K562 (cell line): ENCODE measurements at regions not wholly inside any gene's neighbourhood (a gene's known extent, or its start where the extent isn't known, plus 50 kb on each side); places are given as distances from the start of the nearest gene placed in this dataset.
"Not testable (repeated sequence)": the region's sequence is repeated elsewhere in the genome, so short reads cannot be mapped to it uniquely, and the experiment has no call there.

Source experiments
- ATAC-seq: fragments of 200-7000 bp; cut with Tn5 transposase; 3 replicates; pipeline ENCODE4 v1.9.1; 2020; ENCODE audit warnings: moderate library complexity
- BruUV-seq: library from RNA; stranded (reverse); fragments of 400-500 nt; replicated peaks from 2 replicates; lab custom pipeline; 2021; lab: Mats Ljungman, UMichigan
- CTCF ChIA-PET: fragments of 300-600 bp; formaldehyde crosslinking; extraction: SDS; loops from one replicate; lab custom pipeline; 2021; ENCODE audit warnings: low intra/inter-chr PET ratio; lab: Yijun Ruan, JAX
- POLR2A ChIA-PET: fragments of 300-600, 350-650 bp; sonication (Branson Sonifier 250); formaldehyde crosslinking; extraction: SDS; loops from one replicate; lab custom pipeline; 2021; ENCODE audit warnings: antibody characterized with exemption, inconsistent platforms; lab: Yijun Ruan, JAX
- DNase-seq, 4 experiments: peaks; one replicate each; pipeline versions ENCODE4 v3.0.0 to v3.0.0-alpha.2; 2011 to 2018; ENCODE audit warnings: low spot score in 3 of 4, mixed read lengths in 3 of 4; ENCODE audit errors: extremely low read depth in 1 of 4
- FAIRE-seq: peaks from 2 replicates; lab custom pipeline; 2011; peaks lifted over from hg19 to GRCh38; lab: Jason Lieb, UNC
- H2AFZ ChIP-seq: 2 replicates; pipeline ENCODE4 v1.6.0; 2011; ENCODE audit warnings: low read depth, low read length, control low read depth, inconsistent platforms
- H3K27ac ChIP-seq: fragments of 200-600 bp; 3 replicates; pipeline ENCODE4 v1.8.0; 2011; ENCODE audit warnings: low read depth, mild to moderate bottlenecking, control low read depth, inconsistent platforms, low read length, moderate library complexity, mixed read lengths; ENCODE audit errors: extremely low read depth
- H3K27me3 ChIP-seq, 2 experiments: fragments of 300-600 bp in 1 of 2; 2 replicates in 1 of 2; 3 replicates in 1 of 2; pipeline versions ENCODE4 v1.6.0 to v1.8.0; 2011; ENCODE audit warnings: inconsistent platforms in 2 of 2, low read length in 2 of 2, mild to moderate bottlenecking in 1 of 2, mixed read lengths in 1 of 2, moderate library complexity in 1 of 2; ENCODE audit not compliant: control insufficient read depth in 2 of 2, insufficient read depth in 2 of 2
- H3K36me3 ChIP-seq: fragments of 300-600 bp; 3 replicates; pipeline ENCODE4 v1.8.0; 2011; ENCODE audit warnings: mild to moderate bottlenecking, low read length, inconsistent platforms; ENCODE audit not compliant: control insufficient read depth, insufficient read depth
- H3K4me1 ChIP-seq, 2 experiments: fragments of 200-600 bp in 1 of 2; replicated peaks in 1 of 2; 2 replicates in 1 of 2; 3 replicates in 1 of 2; pipeline versions ENCODE4 v1.5.1 to v1.8.0; 2011; ENCODE audit warnings: inconsistent platforms in 2 of 2, low read length in 2 of 2, mild to moderate bottlenecking in 1 of 2, mixed read lengths in 1 of 2, moderate library complexity in 1 of 2; ENCODE audit not compliant: control insufficient read depth in 2 of 2, insufficient read depth in 2 of 2
- H3K4me2 ChIP-seq: 2 replicates; pipeline ENCODE4 v1.6.1; 2011; ENCODE audit warnings: low read length, control low read depth, inconsistent platforms, mixed read lengths; ENCODE audit not compliant: insufficient read depth
- H3K4me3 ChIP-seq: fragments of 200-600 bp; sonication (generic), shearing (Covaris generic); 2 replicates; pipeline ENCODE4 v1.5.1; 2016; ENCODE audit warnings: control low read depth, inconsistent platforms
- H3K79me2 ChIP-seq: fragments of 200-600 bp; 3 replicates; pipeline ENCODE4 v1.8.0; 2011; ENCODE audit warnings: low read length, inconsistent platforms; ENCODE audit not compliant: control insufficient read depth, insufficient read depth
- H3K9ac ChIP-seq, 2 experiments: 2 replicates each; pipeline versions ENCODE4 v1.6.0 to v1.6.1; 2011; ENCODE audit warnings: low read depth in 2 of 2, low read length in 2 of 2, control low read depth in 1 of 2, inconsistent platforms in 1 of 2, mild to moderate bottlenecking in 1 of 2, mixed read lengths in 1 of 2; ENCODE audit not compliant: insufficient read depth in 1 of 2
- H3K9me1 ChIP-seq: one replicate; pipeline ENCODE4 v1.6.0; 2011; ENCODE audit warnings: inconsistent platforms, mild to moderate bottlenecking, low read length, moderate library complexity; ENCODE audit not compliant: control insufficient read depth, insufficient read depth
- H3K9me3 ChIP-seq: replicated peaks from 2 replicates; pipeline ENCODE4 v1.5.1; 2011; ENCODE audit warnings: low read depth, low read length, inconsistent platforms; ENCODE audit not compliant: control insufficient read depth, insufficient read depth
- H4K20me1 ChIP-seq: replicated peaks from 2 replicates; pipeline ENCODE4 v1.6.1; 2011; ENCODE audit warnings: low read length, inconsistent platforms, mixed read lengths; ENCODE audit not compliant: control insufficient read depth, insufficient read depth
- WGBS: fragments of 100-300 bp; shearing (Covaris generic); methylation state at CpG from one replicate; pipeline ENCODE4 v1.1.6; 2016; ENCODE audit warnings: low coverage, mixed read lengths; ENCODE audit not compliant: insufficient coverage; ENCODE audit errors: missing lambda C conversion rate; 5-methylcytosine and 5-hydroxymethylcytosine counted together
- in situ Hi-C: fragments of 300-500 bp; cut with MboI; formaldehyde crosslinking; loops from 4 replicates; pipeline ENCODE4 v1.15.0; 2018; ENCODE audit warnings: inconsistent platforms, mixed read lengths
- intact Hi-C: fragments of 100-400 bp; cut with micrococcal nuclease; formaldehyde crosslinking; loops from 2 replicates; pipeline ENCODE4 v1.14.2; 2022

DNA sequence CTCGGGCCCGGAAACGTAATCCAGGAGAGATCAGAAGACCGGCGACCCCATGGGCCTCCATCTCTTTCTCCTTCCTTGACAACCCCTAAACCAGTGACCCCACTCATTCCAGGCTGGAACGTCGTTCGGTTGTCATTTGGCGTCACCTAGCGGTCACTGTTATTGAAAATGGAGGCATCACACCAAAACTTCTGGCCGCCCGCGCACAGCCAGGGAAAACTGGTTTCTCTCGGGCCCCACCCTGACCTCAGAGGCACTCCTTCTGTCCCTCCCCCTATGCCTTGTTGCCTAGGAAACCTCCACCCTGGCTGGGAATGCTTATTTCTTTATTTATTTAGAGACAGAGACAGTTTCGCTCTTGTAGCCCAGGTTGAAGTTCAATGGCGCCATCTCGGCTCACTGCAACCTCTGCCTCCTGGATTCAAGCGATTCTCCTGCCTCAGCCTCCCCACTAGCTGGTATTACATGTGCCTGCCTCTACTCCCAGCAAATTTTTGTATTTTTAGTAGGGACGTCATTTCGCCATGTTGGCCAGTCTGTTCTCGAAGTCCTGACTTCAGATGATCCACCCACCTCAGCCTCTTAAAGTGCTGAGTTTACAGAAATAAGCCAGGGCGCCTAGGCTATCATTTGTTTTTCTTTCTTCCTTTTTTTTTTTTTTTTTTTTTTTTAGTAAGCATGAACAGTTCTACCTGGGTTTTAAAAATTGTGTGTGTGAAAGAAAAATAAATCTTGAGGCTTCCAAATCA is 2144.1 kb upstream of the TPTE start:
- H3K9me3 ChIP-seq, H4K20me1 ChIP-seq, H3K79me2 ChIP-seq, DNase-seq, FAIRE-seq, BruUV-seq, H3K36me3 ChIP-seq, H3K27me3 ChIP-seq, CTCF ChIA-PET, H3K9ac ChIP-seq, in situ Hi-C loops, POLR2A ChIA-PET, intact Hi-C loops, H3K4me3 ChIP-seq, H3K9me1 ChIP-seq, H3K4me2 ChIP-seq, H3K27ac ChIP-seq, H3K4me1 ChIP-seq, H2AFZ ChIP-seq: not testable (repeated sequence)
- ATAC-seq: peak; percentile 95
- no CpG with 5 or more reads among the region's 22 CpGs for WGBS

DNA sequence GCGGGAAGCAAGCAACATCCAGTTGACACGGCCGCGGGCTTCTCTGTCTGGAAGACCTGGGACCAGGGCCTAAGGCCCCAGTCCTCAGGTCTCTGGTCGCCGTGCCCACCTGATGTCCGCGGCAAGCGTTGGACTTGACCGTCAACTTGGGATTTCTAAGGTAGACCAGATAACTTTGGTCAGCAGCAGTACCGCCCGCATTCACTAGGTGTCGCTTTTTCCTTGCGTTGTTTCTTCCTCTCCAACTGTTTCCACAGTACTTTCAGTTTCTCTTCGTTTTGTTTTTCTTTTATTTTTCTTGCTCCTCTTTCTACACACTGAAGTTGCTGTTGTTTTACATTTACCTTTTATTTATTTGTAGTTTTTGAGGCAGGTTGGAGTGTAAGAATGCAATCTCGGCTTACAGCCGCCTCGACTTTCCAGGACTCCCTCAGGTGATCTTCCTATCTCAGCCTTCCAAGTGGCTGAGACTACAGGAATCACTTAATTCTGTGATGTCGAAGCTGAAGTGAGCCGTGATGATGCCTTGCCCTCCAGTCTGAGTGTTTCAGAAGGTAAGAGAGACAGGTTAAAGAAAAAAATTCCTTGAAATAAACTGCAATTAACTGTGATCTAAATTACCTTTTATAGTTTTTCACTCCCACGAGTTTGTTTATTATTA is 2140.8 kb upstream of the TPTE start:
- FAIRE-seq, H2AFZ ChIP-seq, H3K27me3 ChIP-seq, H3K4me2 ChIP-seq, H3K79me2 ChIP-seq, H3K36me3 ChIP-seq, in situ Hi-C loops, DNase-seq, H3K4me3 ChIP-seq, H3K27ac ChIP-seq, intact Hi-C loops, H3K4me1 ChIP-seq, H3K9me3 ChIP-seq, CTCF ChIA-PET, BruUV-seq, H3K9me1 ChIP-seq, POLR2A ChIA-PET, H4K20me1 ChIP-seq, H3K9ac ChIP-seq: not testable (repeated sequence)
- no CpG with 5 or more reads among the region's 21 CpGs for WGBS
- ATAC-seq: peak; percentile 48

DNA sequence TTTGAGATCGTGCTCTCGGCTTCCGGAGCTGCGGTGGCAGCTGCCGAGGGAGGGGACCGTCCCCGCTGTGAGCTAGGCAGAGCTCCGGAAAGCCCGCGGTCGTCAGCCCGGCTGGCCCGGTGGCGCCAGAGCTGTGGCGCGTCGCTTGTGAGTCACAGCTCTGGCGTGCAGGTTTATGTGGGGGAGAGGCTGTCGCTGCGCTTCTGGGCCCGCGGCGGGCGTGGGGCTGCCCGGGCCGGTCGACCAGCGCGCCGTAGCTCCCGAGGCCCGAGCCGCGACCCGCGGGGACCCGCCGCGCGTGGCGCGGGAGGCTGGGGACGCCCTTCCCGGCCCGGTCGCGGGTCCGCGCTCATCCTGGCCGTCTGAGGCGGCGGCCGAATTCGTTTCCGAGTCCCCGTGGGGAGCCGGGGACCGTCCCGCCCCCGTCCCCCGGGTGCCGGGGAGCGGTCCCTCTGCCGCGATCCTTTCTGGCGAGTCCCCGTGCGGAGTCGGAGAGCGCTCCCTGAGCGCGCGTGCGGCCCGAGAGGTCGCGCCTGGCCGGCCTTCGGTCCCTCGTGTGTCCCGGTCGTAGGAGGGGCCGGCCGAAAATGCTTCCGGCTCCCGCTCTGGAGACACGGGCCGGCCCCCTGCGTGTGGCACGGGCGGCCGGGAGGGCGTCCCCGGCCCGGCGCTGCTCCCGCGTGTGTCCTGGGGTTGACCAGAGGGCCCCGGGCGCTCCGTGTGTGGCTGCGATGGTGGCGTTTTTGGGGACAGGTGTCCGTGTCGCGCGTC is 2133.0 kb upstream of the TPTE start:
- POLR2A ChIA-PET, intact Hi-C loops, CTCF ChIA-PET: not testable (repeated sequence)

More for the DNA sequence above, 2133.0 kb upstream of the TPTE start:
- FAIRE-seq, H3K4me2 ChIP-seq, H3K9me1 ChIP-seq, BruUV-seq, H4K20me1 ChIP-seq, H3K27me3 ChIP-seq, H2AFZ ChIP-seq, H3K4me1 ChIP-seq, DNase-seq, H3K79me2 ChIP-seq, H3K27ac ChIP-seq, H3K36me3 ChIP-seq, H3K9me3 ChIP-seq, H3K4me3 ChIP-seq, in situ Hi-C loops, H3K9ac ChIP-seq: not testable (repeated sequence)
- no CpG with 5 or more reads among the region's 107 CpGs for WGBS
- ATAC-seq: peak; percentile 100
